Stimulated activated naive B cell treated with anti-CD40 and anti-IgM and Interleukin-4, amounts not matched to agents 10 μg/mL and 1 μg/mL and 100 μg/mL, for 72 hours (primary cell): ENCODE measurements at regions not wholly inside any gene's neighbourhood (a gene's known extent, or its start where the extent isn't known, plus 50 kb on each side); places are given as distances from the start of the nearest gene placed in this dataset.
A peak's percentile ranks its signal among the peaks of the same experiment; 100 is the strongest.
"Not testable (repeated sequence)": the region's sequence is repeated elsewhere in the genome, so short reads cannot be mapped to it uniquely, and the experiment has no call there.

Source experiments
- ATAC-seq, 2 donors: fragments of 150-1000 bp; cut with Tn5 transposase; replicated peaks; 2 replicates each; pipeline ENCODE4 v1.10.0; 2021; ENCODE audit warnings: moderate library complexity in 1 of 2
- DNase-seq: peaks from one replicate; pipeline ENCODE4 v3.0.0; 2021
- H3K27ac Mint-ChIP-seq: one replicate; pipeline ENCODE4 v1.8.0; 2022; ENCODE audit warnings: mild to moderate bottlenecking, mixed read lengths
- H3K27me3 Mint-ChIP-seq, 2 donors: one replicate each; pipeline ENCODE4 v1.8.0; 2022; ENCODE audit warnings: mixed read lengths in 2 of 2
- H3K36me3 Mint-ChIP-seq, 2 donors: one replicate each; pipeline ENCODE4 v1.8.0; 2022; ENCODE audit warnings: mixed read lengths in 2 of 2, mild to moderate bottlenecking in 1 of 2
- H3K4me1 Mint-ChIP-seq, 2 donors: one replicate each; pipeline ENCODE4 v1.8.0; 2022; ENCODE audit warnings: mixed read lengths in 2 of 2, mild to moderate bottlenecking in 1 of 2
- H3K4me3 Mint-ChIP-seq, 2 donors: one replicate each; pipeline ENCODE4 v1.8.0; 2022; ENCODE audit warnings: mild to moderate bottlenecking in 2 of 2, mixed read lengths in 2 of 2, moderate library complexity in 1 of 2
- H3K9me3 Mint-ChIP-seq, 2 donors: one replicate each; pipeline ENCODE4 v1.8.0; 2022; ENCODE audit warnings: mixed read lengths in 2 of 2, mild to moderate bottlenecking in 1 of 2

DNA sequence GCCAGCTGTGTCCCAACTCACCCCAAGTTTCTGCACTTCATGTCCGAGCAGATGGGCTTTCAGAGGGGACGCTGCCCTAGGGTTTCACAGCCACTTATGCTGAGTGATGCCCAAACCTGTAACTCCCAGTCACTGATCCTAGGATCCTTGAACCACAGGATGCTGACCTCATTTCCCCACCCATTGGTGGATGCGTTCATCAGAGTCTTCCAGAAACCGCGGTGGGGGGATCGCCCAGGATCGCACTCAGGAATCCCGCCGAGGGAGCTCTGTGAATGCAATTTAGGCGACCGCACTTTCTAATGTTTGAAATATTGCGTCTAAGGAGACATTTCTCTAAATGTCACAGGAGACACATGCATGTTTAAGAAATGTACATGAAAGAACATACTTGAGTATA lies 212.3 kb upstream of the IRX4 start:
- H3K4me3 Mint-ChIP-seq: no peak overlapping the region
- peaks cover 4 to 7% of the 10 kb centered on the region in 2 donors for H3K9me3 Mint-ChIP-seq
- no peaks in the 10 kb centered on the region for H3K27me3 Mint-ChIP-seq
- ATAC-seq (no peak), DNase-seq (no peak)
- no peaks in the 10 kb centered on the region for H3K36me3 Mint-ChIP-seq
- no peaks in the 10 kb centered on the region for H3K4me1 Mint-ChIP-seq
- H3K27ac Mint-ChIP-seq: no peak overlapping the region

DNA sequence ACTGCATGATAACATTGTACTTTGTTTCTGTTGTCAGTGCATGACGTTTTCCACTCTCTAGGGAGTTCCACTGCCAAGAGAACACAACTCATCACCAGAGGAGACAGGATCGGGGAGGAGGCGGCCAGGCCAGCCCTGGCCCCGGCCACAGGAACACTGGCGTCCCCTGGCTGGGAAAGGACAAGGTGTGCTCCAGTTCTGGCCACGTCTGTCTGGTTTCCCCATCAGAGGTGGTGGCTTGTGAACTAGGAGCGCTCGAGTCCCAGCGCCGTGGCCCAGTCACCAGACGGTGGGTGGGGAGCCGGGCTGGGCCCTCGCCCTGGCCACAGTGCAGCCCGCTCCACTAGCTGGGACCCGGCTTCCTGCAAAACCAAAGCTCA lies 211.9 kb upstream of the IRX4 start:
- H3K27ac Mint-ChIP-seq: no peak overlapping the region
- no peak overlapping the region for H3K4me3 Mint-ChIP-seq
- DNase-seq (no peak), ATAC-seq (peak in 1 of 2 donors; percentile 16)
- H3K9me3 Mint-ChIP-seq: peaks cover 4 to 7% of the 10 kb centered on the region in 2 donors
- H3K4me1 Mint-ChIP-seq: no peaks in the 10 kb centered on the region
- no peaks in the 10 kb centered on the region for H3K36me3 Mint-ChIP-seq
- no peaks in the 10 kb centered on the region for H3K27me3 Mint-ChIP-seq

DNA sequence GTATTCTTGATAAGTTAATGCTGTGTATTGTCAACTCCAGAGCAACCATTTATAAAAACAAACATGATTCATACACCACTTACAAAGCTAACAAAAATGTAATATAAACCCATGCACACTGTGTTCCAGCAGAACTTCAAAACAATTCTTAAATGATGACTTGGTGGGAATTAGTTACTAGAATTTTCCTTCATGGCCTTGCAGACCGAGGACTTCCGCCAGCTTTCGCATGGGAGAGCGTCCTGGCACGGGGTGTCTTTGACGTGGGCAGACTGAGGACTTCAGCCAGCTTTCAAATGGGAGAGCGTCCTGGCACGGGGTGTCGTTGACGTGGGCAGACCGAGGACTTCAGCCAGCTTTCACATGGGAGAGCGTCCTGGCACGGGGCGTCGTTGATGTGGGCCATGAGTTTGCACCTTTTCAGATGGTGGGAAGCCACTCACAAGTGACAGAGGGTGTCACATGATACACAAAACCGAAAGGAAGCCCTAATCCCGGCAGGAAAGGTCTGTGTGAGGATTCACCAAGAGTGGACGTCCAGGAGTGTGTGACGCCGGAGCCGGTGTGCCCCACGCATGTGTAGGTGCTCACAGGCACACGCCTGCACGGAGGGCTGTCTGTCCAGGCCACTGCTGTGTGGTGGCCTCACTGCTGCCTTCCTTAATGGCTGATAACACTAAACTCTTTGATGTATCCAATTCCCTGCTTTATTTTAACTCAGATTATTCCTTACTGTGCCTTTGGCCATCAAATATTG lies 211.3 kb upstream of the IRX4 start:
- no peaks in the 10 kb centered on the region for H3K27me3 Mint-ChIP-seq
- no peaks in the 10 kb centered on the region for H3K36me3 Mint-ChIP-seq
- no peak overlapping the region for H3K4me3 Mint-ChIP-seq
- no peak overlapping the region for H3K27ac Mint-ChIP-seq
- H3K4me1 Mint-ChIP-seq: no peaks in the 10 kb centered on the region
- no peak for ATAC-seq
- no peak for DNase-seq
- H3K9me3 Mint-ChIP-seq: peaks cover 5 to 7% of the 10 kb centered on the region in 2 donors

DNA sequence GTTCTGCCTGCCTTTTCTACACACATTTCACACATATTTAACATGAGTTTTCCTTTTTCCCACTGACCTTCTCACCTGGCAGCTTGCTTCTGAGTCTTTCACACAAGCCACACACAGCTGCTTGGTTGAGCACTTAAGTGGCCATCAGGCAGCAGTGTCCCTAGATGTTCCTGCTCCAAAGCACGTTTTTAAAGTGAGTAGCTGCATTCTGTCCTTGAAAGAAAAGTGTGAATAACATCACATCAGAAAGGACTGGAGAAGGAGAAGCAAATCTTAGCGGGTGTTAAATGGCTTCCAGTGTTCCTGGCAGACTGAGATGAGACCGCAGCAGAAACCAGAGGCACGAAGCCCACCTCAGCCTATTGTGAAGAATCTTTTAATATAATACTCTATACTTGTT lies 209.2 kb upstream of the IRX4 start:
- Mint-ChIP-seq H3K9me3 (peaks cover 4% of the 10 kb centered on the region in 2 donors), H3K36me3 (no peaks in the 10 kb centered on the region), H3K27ac (no peak overlapping the region), H3K4me3 (no peak overlapping the region), H3K4me1 (no peaks in the 10 kb centered on the region), H3K27me3 (no peaks in the 10 kb centered on the region)
- DNase-seq: no peak
- ATAC-seq: no peak

DNA sequence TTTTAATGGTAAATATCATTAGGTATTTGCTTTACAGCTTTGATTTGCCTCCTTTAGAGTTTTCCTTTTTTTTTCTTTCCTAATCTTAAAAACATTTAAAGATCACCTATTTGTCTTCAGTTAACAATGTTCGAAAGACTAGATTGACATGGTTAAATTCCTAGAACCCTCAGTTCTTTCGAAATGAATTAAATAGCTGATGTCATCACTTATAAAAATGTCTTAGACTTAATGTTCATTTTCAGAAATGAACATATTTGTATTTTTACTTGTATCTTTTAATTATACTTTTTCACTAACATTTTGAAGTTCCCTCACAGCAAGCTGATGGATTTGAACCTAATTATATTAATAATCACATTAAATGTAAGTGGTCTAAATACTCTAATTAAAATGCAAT lies 205.3 kb upstream of the IRX4 start:
- Mint-ChIP-seq H3K36me3 (no peaks in the 10 kb centered on the region), H3K9me3 (peaks cover 0 to 1% of the 10 kb centered on the region in 2 donors), H3K4me1 (no peaks in the 10 kb centered on the region), H3K27me3 (peaks cover 0 to 2% of the 10 kb centered on the region in 2 donors), H3K4me3 (no peak overlapping the region), H3K27ac (no peak overlapping the region)
- ATAC-seq: no peak
- DNase-seq: no peak

DNA sequence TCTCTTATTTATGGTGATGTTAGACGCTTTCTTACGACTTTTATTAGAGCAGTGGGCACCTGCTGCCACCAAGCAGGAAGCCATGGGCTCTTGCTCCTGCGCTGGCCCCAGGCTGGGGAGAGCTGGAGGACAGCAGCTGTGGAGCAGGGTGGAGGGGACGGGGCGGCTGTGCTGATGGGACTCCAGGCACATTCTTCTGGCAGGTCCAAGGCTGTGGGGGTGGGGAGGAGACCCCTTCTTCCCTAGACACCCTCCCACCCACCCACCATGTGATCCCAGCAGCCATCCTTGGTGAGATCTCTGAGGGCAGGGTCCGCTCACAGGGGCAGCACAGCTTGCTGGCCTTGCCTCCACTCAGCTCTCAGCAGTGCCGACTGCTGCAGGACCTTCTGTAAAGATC lies 192.6 kb upstream of the IRX4 start:
- Mint-ChIP-seq H3K27ac (no peak overlapping the region), H3K9me3 (peaks cover 0 to 7% of the 10 kb centered on the region in 2 donors), H3K27me3 (peaks cover 10% of the 10 kb centered on the region in 2 donors), H3K4me1 (no peaks in the 10 kb centered on the region), H3K36me3 (no peaks in the 10 kb centered on the region), H3K4me3 (no peak overlapping the region)
- DNase-seq (no peak), ATAC-seq (no peak)

DNA sequence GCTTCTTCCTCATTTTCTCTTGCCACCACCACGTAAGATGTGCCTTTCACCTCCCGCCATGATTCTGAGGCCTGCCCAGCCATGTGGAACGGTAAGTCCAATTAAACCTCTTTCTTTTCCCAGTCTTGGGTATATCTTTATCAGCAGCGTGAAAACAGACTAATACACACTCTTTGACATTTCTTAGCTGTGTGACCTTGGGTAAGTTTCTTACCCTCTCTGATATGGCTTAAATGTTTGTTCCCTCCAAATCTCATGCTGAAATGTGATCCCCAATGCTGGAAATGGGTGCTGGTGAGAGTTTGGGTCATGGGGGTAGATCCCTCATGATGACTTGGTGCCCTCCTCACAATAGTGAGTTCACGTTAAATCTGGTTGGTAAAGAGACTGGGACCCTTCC lies 188.8 kb upstream of the IRX4 start:
- Mint-ChIP-seq H3K4me3 (no peak overlapping the region), H3K27ac (no peak overlapping the region), H3K36me3 (no peaks in the 10 kb centered on the region), H3K27me3 (peaks cover 8% of the 10 kb centered on the region in 2 donors), H3K9me3 (peaks cover 2 to 7% of the 10 kb centered on the region in 2 donors), H3K4me1 (no peaks in the 10 kb centered on the region)
- ATAC-seq: no peak
- no peak for DNase-seq

DNA sequence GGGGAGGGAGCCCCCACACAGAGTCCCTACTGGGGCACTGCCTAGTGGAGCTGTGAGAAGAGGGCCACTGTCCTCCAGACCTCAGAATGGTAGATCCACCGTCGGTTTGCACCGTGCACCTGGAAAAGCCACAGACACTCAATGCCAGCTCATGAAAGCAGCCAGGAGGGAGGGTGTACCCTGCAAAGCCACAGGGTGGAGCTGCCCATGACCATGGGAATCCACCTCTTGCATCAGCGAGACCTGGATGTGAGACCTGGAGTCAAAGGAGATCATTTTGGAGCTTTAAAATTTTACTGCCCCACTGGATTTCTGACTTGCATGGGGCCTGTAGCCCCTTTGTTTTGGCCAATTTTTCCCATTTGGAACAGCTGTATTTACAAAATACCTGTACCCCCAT lies 188.1 kb upstream of the IRX4 start:
- not testable (repeated sequence) for H3K4me3 Mint-ChIP-seq, H3K4me1 Mint-ChIP-seq, H3K36me3 Mint-ChIP-seq, H3K9me3 Mint-ChIP-seq, DNase-seq, H3K27ac Mint-ChIP-seq, ATAC-seq, H3K27me3 Mint-ChIP-seq

DNA sequence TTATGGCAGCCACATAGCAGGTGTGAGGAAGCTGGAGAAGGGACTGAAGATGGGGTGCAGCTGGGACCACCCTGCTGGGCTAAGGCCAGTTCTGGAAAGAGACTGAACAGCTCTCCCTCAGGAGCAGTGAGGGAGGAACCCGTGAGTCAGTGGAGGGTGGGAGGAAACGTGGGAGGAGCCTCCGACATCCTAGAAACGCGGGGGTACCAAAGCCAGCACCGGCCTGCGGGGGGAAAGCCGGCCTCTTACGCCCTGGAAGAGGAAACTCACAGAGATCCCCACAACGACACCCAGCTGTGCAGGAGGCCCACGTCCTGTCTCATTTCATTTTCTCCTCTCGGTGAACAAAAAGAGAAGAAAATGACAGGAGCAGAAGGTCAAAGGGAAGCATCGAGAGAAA lies 185.8 kb upstream of the IRX4 start:
- Mint-ChIP-seq H3K9me3 (peaks cover 6 to 7% of the 10 kb centered on the region in 2 donors), H3K4me1 (no peaks in the 10 kb centered on the region), H3K4me3 (no peak overlapping the region), H3K36me3 (no peaks in the 10 kb centered on the region), H3K27me3 (peaks cover 8% of the 10 kb centered on the region in 2 donors), H3K27ac (no peak overlapping the region)
- no peak for DNase-seq
- ATAC-seq: no peak

DNA sequence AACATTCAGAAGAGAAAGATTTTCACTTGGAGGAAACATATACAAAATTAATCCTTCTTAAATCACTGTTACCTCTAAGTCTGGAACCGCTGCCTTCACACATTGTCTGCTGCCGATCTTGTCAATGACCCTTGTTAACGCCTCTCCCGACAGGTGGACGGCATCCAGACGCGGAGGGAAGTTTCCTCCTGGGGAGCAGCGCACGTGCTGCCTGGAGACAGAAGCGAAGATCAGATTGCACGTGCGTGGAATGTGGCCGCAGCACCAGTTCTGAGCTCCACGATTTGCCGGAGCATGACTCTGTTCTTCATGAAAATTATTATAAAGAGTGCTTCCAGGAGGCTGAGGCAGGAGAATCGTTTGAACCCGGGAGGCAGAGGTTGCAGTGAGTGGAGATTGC lies 183.6 kb upstream of the IRX4 start:
- Mint-ChIP-seq H3K27ac (no peak overlapping the region), H3K36me3 (no peaks in the 10 kb centered on the region)
- no peak for ATAC-seq

DNA sequence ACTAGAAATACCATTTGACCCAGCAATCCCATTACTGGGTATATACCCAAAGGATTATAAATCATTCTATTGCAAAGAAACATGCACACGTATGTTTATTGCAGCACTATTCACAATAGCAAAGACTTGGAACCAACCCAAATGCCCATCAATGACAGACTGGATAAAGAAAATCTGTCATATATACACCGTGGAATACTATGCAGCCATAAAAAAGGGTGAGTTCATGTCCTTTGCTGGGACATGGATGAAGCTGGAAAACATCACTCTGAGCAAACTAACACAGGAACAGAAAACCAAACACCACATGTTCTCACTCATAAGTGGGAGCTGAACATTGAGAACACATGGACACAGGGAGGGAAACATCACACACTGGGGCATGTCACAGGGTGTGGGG lies 180.7 kb upstream of the IRX4 start:
- H3K4me1 Mint-ChIP-seq, DNase-seq, ATAC-seq, H3K27ac Mint-ChIP-seq, H3K27me3 Mint-ChIP-seq, H3K9me3 Mint-ChIP-seq, H3K36me3 Mint-ChIP-seq, H3K4me3 Mint-ChIP-seq: not testable (repeated sequence)

More for the DNA sequence above, 183.6 kb upstream of the IRX4 start:
- peaks cover 8% of the 10 kb centered on the region in 2 donors for H3K27me3 Mint-ChIP-seq
- H3K4me1 Mint-ChIP-seq: no peaks in the 10 kb centered on the region
- DNase-seq: no peak
- peaks cover 6 to 7% of the 10 kb centered on the region in 2 donors for H3K9me3 Mint-ChIP-seq
- H3K4me3 Mint-ChIP-seq: no peak overlapping the region

DNA sequence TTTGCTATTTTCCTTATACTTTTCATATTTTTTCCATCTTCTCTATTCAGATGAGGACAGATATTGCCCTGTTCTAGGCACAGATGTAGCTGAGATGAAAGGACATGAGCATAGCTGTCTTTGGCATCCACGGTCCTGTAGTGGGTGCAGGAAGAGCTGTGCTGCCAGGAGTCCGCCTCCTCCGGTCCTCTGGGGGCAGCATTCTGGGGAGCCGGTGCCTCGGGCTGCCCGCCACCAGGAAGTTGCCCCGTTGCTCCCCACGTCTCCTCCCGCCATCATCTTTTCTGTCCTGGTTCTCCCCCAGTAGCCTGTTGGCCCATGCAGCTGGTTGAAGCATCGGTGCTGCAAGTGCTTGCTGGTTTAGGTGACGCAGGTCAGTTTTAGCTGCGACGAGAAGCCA lies 170.0 kb upstream of the IRX4 start:
- no peaks in the 10 kb centered on the region for H3K36me3 Mint-ChIP-seq
- H3K27me3 Mint-ChIP-seq: peaks cover 17 to 19% of the 10 kb centered on the region in 2 donors
- no peak overlapping the region for H3K4me3 Mint-ChIP-seq
- ATAC-seq (no peak), DNase-seq (no peak)
- no peak overlapping the region for H3K27ac Mint-ChIP-seq
- H3K4me1 Mint-ChIP-seq: no peaks in the 10 kb centered on the region
- H3K9me3 Mint-ChIP-seq: peaks cover 0 to 2% of the 10 kb centered on the region in 2 donors

DNA sequence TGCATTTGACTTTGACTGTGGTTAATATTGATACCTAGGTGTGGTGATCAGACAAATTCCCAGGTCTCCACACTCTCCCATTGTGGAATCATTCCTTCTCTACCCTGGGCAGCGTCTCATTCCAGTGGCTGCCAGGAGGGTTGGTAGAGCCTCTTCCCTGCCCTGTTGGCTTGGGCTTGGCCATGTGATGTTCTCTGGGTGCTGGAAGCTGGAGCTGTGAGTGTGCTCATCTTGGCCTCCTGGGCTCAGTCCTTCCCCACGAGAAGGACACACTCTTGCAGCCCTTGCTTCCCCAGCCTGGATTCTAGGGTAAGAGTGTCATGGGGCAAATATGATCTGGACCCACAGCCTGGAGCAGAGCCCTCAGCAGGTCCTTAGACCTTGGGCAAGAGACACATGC lies 167.2 kb upstream of the IRX4 start:
- Mint-ChIP-seq H3K27me3 (peaks cover 18 to 31% of the 10 kb centered on the region in 2 donors), H3K27ac (no peak overlapping the region), H3K4me1 (no peaks in the 10 kb centered on the region), H3K9me3 (peaks cover 8 to 9% of the 10 kb centered on the region in 2 donors), H3K36me3 (no peaks in the 10 kb centered on the region), H3K4me3 (no peak overlapping the region)
- ATAC-seq (no peak), DNase-seq (no peak)

DNA sequence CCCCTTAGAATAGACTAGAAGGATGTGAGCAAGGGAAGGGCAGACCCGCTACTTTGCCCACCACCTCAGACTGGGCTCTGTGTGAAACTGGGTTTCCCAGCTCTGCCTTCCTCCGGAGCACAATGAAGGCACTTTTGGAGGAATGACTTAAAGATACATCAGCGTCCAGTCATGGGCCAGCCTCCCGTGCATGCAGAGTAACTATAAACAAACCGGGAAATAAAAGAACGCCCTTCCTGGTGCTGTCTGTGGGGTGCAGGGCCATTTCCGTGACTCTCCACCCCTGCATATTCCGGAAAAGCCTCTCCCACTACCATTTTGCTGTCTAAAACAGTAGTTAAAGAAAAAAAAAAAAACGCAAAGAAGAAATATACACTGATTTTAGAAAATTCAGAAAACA lies 165.9 kb upstream of the IRX4 start:
- DNase-seq: no peak
- Mint-ChIP-seq H3K9me3 (peaks cover 8 to 9% of the 10 kb centered on the region in 2 donors), H3K4me3 (no peak overlapping the region), H3K27me3 (peaks cover 15 to 34% of the 10 kb centered on the region in 2 donors), H3K36me3 (no peaks in the 10 kb centered on the region), H3K4me1 (no peaks in the 10 kb centered on the region), H3K27ac (no peak overlapping the region)
- ATAC-seq: no peak

DNA sequence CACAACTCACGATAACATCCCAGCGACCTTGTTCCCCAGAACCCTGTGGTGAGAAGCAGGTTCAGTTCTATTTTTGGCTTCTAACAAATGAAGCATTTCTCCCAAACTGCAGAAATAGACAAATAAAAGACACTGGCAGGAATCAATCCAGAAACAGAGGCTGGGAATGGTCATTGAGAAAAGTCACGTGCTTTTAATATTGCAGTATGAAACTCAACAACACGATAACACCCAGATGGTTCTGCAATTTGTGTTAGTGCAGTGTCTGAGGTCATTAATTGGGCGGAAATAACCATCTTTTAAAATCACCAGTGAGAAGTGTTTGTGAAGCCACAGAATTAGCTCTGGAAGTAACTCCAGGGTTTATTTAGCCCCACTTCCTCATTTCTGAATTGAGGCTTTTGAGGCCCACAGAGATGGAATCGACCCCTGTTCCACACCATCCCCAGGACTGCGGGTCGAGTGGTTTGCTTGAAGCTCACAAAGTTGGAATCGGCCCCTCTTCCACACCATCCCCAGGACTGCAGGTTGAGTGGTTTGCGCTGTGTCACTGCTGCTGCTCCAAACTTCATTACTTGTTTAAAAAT lies 164.7 kb upstream of the IRX4 start:
- H3K4me1 Mint-ChIP-seq: no peaks in the 10 kb centered on the region
- H3K4me3 Mint-ChIP-seq: no peak overlapping the region
- no peak overlapping the region for H3K27ac Mint-ChIP-seq
- DNase-seq: no peak
- peaks cover 8 to 11% of the 10 kb centered on the region in 2 donors for H3K9me3 Mint-ChIP-seq
- H3K27me3 Mint-ChIP-seq: peaks cover 15 to 32% of the 10 kb centered on the region in 2 donors
- H3K36me3 Mint-ChIP-seq: no peaks in the 10 kb centered on the region
- no peak for ATAC-seq
